Stimulated activated naive CD8-positive, alpha-beta T cell treated with anti-CD3 and anti-CD28 coated beads, Interleukin-15, Interleukin-2, amounts not matched to agents 100 ng/mL and 50 ng/mL, for 24 hours (primary cell): ENCODE measurements at regions not wholly inside any gene's neighbourhood (a gene's known extent, or its start where the extent isn't known, plus 50 kb on each side); places are given as distances from the start of the nearest gene placed in this dataset.

ENCODE experiments used
- H3K27ac Mint-ChIP-seq: one replicate; pipeline ENCODE4 v1.8.0; 2021; ENCODE audit warnings: mild to moderate bottlenecking, mixed read lengths
- H3K27me3 Mint-ChIP-seq: one replicate; pipeline ENCODE4 v1.8.0; 2021; ENCODE audit warnings: mixed read lengths
- H3K36me3 Mint-ChIP-seq: one replicate; pipeline ENCODE4 v1.8.0; 2021; ENCODE audit warnings: low read depth, mixed read lengths
- H3K4me1 Mint-ChIP-seq: one replicate; pipeline ENCODE4 v1.8.0; 2021; ENCODE audit warnings: low read depth, mixed read lengths
- H3K4me3 Mint-ChIP-seq: one replicate; pipeline ENCODE4 v1.8.0; 2021; ENCODE audit warnings: mild to moderate bottlenecking, mixed read lengths
- H3K9me3 Mint-ChIP-seq: one replicate; pipeline ENCODE4 v1.8.0; 2021; ENCODE audit warnings: mixed read lengths

DNA sequence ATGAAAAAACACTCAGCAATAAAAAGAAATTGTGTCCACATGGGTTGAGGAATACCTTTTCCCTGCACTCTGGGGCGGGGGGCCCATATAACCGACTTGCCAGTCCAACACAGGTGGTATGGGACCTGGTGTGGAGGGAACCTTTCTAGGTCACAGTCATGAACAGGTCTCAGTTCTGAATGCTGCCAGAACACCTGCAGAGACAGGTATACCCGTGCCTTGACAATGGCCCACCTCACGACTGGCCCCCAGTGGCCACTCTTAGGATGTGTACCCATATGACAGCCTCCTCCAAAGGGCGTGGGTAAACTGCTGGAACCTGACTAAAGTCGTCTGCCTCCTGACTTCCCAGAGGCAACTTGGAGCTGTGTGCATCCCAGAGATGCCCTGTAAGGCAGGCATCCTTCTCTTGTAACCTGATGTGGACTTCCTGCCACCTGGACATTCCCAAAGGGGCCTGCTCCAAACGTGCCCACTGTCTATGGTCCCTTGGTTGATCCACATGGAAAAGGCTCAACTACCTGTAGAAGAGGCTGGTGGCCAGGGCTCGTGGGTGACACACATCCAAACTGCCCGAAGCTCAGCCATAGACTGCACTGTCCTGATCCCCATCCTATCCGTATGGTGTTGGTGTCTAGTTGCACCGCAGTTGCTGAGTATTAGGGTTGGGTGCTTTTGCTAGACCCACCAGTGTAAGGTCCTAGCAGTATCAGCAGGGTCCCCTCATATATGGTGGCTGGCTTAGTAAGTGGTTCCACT, 859.3 kb downstream of the BRD1 start:
- Mint-ChIP-seq H3K4me1 (no peaks in the 10 kb centered on the region), H3K36me3 (no peaks in the 10 kb centered on the region), H3K27ac (no peak overlapping the region), H3K27me3 (peaks cover 18% of the 10 kb centered on the region), H3K4me3 (no peak overlapping the region), H3K9me3 (peaks cover 7% of the 10 kb centered on the region)

DNA sequence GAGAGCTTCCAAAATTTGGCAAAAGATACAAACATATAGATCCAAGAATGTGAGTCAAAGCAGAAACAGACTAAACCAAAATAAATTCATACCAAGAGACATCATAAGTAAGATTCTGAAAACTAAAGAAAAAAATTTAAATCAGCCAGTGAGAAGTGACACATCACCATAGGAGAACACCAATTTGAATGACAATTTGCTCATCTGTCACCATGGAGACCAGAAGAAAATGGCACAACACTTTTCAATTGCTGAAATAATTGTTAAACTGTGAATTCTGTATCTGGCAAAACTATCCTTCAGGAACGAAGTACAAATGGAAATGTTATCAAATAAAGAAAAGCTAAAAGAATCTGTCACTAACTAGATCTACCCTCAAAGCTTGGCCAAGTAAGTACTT, 864.3 kb downstream of the BRD1 start:
- no peak overlapping the region for H3K4me3 Mint-ChIP-seq
- no peaks in the 10 kb centered on the region for H3K4me1 Mint-ChIP-seq
- H3K36me3 Mint-ChIP-seq = no peaks in the 10 kb centered on the region
- peaks cover 7% of the 10 kb centered on the region for H3K9me3 Mint-ChIP-seq
- H3K27me3 Mint-ChIP-seq = peaks cover 44% of the 10 kb centered on the region
- no peak overlapping the region for H3K27ac Mint-ChIP-seq

DNA sequence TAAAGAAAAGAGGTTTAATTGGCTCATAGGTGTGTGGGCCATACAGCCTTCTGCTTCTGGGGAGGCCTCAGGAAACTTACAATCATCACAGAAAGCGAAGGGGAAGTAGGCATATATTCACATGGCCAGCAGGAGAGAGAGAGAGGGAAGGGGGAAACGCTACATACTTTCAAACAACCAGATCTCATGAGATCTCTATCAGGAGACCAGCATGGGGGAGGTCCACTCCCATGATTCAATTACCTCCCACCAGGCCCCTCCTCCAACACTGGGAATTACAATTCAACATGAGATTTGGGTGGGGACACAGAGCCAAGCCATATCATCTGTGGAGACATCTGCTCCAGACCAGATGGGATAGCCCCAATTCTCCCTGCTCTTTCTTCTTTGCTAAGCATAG, 866.0 kb downstream of the BRD1 start:
- Mint-ChIP-seq H3K9me3 (peaks cover 10% of the 10 kb centered on the region), H3K27me3 (peaks cover 44% of the 10 kb centered on the region), H3K36me3 (no peaks in the 10 kb centered on the region), H3K4me1 (no peaks in the 10 kb centered on the region), H3K27ac (no peak overlapping the region), H3K4me3 (no peak overlapping the region)

DNA sequence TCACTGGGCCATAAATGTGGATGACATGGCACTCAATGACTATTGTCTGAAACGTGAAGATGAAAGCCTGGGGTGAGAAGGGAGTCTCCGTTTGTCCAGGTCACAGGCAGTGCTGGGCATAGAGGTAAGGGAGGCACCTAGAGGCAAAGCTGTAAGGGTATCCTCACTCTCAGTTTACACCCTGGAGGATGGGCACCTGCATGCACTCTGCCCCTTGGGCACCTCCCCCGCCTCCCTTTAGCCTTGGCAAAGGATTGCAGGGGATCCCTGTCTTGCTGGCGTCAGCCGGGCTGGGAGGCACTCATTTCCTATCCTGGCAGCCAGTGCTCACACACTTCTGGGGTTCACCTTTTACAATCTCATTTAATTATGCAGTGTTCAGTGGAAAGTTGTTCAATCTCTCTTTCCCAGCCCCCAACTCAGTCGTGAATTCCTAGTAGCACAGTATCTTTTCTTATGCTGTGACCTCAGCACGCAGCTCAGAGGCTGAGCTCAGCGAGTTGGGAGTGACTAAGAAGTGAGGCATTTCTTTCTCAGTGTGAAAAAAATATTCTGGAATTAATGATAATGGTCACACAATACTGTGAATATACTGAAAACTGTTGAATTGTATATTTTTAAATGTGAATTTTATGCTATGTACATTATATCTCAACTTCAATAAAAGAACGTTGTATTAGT, 866.6 kb downstream of the BRD1 start:
- peaks cover 44% of the 10 kb centered on the region for H3K27me3 Mint-ChIP-seq
- H3K9me3 Mint-ChIP-seq = peaks cover 11% of the 10 kb centered on the region
- no peak overlapping the region for H3K4me3 Mint-ChIP-seq
- H3K27ac Mint-ChIP-seq = no peak overlapping the region
- H3K4me1 Mint-ChIP-seq = no peaks in the 10 kb centered on the region
- no peaks in the 10 kb centered on the region for H3K36me3 Mint-ChIP-seq

DNA sequence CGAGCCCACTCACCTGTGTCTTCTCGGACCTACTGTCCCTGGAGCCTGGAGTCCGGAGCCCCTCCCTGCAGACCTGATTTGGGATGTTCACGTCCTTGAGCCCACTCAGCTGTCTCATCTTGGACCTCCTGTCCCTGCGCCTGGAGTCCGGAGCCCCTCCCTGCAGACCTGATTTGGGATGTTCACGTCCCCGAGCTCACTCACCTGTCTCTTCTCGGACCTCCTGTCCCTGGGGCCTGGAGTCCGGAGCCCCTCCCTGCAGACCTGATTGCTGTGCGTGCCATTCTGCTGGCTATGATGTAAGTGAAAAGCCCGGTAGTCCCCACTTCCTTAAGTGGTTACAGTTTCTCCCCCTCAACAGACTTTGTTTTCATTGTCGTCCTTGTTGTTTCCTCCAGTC, 867.1 kb downstream of the BRD1 start:
- no peaks in the 10 kb centered on the region for H3K4me1 Mint-ChIP-seq
- H3K36me3 Mint-ChIP-seq = no peaks in the 10 kb centered on the region
- peaks cover 44% of the 10 kb centered on the region for H3K27me3 Mint-ChIP-seq
- no peak overlapping the region for H3K4me3 Mint-ChIP-seq
- H3K27ac Mint-ChIP-seq = no peak overlapping the region
- peaks cover 11% of the 10 kb centered on the region for H3K9me3 Mint-ChIP-seq

DNA sequence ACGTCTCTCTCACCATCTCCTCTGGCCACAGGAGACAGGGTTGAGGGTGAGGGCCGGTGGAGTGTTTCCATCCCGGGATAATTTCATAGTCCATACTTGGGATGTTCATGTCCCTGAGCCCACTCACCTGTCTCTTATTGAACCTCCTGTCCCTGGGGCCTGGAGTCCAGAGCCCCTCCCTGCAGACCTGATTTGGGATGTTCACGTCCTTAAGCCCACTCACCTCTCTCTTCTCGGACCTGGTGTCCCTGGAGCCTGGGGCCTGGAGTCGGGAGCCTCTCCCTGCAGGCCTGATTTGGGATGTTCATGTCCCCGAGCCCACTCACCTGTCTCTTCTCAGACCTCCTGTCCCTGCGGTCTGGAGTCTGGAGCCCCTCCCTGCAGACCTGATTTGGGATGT, 868.2 kb downstream of the BRD1 start:
- H3K27ac Mint-ChIP-seq = no peak overlapping the region
- no peaks in the 10 kb centered on the region for H3K4me1 Mint-ChIP-seq
- peaks cover 11% of the 10 kb centered on the region for H3K9me3 Mint-ChIP-seq
- no peaks in the 10 kb centered on the region for H3K36me3 Mint-ChIP-seq
- peaks cover 43% of the 10 kb centered on the region for H3K27me3 Mint-ChIP-seq
- no peak overlapping the region for H3K4me3 Mint-ChIP-seq

DNA sequence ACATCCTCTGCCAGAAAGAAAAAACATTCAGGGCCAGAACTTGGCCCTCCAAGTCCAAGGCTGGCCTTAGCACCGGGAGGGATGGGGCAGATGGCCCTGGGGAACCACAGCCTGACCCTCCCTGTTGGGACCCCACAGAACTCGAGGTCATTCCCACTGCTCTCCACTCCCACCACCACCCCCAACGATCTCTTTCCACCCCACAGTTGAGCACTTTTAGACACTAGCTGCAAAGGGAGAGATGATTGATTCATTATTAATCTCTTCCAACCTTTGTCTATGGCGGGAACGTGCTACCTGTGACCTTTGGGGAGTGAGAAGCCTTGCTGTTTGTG, 869.7 kb downstream of the BRD1 start:
- H3K27me3 Mint-ChIP-seq = peaks cover 30% of the 10 kb centered on the region
- H3K27ac Mint-ChIP-seq = no peak overlapping the region
- no peaks in the 10 kb centered on the region for H3K4me1 Mint-ChIP-seq
- H3K4me3 Mint-ChIP-seq = no peak overlapping the region
- H3K36me3 Mint-ChIP-seq = no peaks in the 10 kb centered on the region
- H3K9me3 Mint-ChIP-seq = peaks cover 3% of the 10 kb centered on the region

DNA sequence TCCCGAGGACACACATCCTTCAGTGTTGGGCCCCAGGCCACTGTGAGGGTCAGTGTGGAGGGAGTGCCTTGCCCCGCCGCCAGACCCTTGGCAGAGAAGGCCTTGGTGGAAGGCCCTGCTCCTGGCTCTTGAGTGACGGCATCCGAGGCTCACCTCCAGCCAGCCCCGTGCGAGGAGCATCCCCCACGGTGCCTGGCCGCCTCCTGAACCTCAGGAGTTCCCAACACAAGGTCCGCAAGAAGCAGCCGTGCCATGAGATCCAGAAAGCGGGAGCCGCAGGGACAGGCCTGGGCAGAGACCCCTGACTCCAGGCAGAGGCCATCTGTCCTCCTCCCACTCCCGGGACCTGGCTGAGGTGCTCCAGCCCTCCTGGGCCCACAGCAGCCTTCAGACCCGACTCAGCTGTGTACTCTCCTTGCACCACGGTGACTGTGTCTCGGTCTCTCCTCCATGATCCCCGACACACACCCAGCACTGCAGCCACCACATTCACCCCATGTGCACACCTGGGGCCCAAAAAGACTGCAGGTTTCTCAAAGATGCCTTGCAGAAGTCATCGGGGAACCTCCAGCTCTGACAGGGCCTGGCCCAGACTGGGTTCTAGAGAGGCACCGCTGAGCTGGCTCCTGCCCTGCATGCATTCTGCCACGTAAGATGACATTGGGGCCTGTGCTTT, 870.2 kb downstream of the BRD1 start:
- peaks cover 25% of the 10 kb centered on the region for H3K27me3 Mint-ChIP-seq
- H3K9me3 Mint-ChIP-seq = peaks cover 3% of the 10 kb centered on the region
- no peaks in the 10 kb centered on the region for H3K4me1 Mint-ChIP-seq
- H3K27ac Mint-ChIP-seq = no peak overlapping the region
- no peaks in the 10 kb centered on the region for H3K36me3 Mint-ChIP-seq
- no peak overlapping the region for H3K4me3 Mint-ChIP-seq

DNA sequence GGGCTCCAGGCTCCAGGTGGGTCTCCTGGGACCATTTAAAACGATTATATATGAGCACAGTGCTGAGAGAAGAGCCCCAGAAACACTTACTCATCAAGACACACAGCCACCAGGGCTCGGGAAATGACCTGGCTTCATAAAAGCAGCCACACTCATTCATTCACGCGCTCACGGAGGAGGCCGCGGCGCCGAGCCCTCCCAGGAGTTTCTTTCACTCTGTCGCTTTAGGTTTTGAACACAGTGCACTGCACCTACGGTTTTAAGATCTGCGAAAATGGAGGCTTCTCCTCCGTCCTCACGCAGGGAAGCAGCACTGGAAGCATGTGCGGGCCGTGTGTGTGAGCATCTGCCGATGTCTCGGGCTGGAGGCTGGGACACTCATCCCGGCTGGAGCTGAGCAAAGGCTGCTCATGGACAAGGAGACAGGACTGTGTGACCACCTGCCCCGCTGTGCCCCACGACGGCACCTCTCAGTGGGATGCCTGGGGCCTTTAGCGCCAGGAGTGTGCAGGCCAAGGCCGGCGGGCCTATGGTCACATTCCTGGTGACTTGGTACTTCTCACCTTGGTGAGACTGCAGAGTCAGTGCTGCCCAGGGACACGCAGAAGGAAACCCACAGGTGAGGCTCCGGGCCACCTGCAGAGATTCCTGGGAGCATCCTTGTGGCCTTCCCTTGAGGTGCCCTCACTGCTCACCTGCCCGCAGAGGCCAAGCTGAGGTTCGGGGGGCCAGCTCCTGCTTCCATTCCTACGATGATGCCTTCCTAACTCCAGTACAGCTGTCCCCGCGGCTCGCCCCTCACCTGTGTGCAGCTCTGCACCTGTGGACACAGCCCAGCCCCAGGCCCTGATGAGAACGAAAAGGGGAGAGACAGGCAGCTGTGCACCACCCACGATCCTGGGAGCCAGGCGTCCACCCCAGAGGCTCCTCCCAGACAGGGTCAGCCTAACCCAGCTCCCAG, 872.0 kb downstream of the BRD1 start:
- no peak overlapping the region for H3K27ac Mint-ChIP-seq
- H3K27me3 Mint-ChIP-seq = peaks cover 8% of the 10 kb centered on the region
- H3K9me3 Mint-ChIP-seq = peaks cover 3% of the 10 kb centered on the region
- H3K4me1 Mint-ChIP-seq = no peaks in the 10 kb centered on the region
- no peak overlapping the region for H3K4me3 Mint-ChIP-seq
- no peaks in the 10 kb centered on the region for H3K36me3 Mint-ChIP-seq

DNA sequence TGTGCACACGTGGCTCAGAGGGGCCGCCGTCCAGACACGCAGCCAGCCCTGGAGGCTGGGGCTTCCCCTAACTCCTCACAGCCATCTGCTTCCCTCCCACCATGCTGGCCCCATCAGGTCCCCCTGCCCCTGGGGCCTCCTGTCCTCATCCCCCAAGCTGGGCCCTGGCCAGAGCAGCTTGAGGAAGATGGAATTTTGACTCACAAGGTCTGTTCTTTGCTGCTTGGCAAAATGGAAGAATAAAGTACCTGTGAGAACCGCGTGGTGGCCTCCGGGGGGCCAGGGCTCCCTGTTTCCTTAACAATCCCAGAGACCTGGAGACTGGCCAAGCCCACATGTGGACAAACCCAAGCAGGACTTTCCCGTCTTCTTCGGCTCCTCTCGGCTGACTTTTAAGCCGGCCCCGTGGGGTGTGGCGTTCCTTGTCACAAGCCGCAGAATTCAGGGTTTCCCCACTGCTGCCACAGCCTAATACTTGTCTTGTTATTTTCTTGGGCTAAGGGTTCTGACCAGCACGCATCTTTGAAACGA, 872.8 kb downstream of the BRD1 start:
- Mint-ChIP-seq H3K27me3 (peaks cover 3% of the 10 kb centered on the region), H3K9me3 (peaks cover 3% of the 10 kb centered on the region), H3K4me1 (no peaks in the 10 kb centered on the region), H3K4me3 (no peak overlapping the region), H3K36me3 (no peaks in the 10 kb centered on the region), H3K27ac (no peak overlapping the region)

DNA sequence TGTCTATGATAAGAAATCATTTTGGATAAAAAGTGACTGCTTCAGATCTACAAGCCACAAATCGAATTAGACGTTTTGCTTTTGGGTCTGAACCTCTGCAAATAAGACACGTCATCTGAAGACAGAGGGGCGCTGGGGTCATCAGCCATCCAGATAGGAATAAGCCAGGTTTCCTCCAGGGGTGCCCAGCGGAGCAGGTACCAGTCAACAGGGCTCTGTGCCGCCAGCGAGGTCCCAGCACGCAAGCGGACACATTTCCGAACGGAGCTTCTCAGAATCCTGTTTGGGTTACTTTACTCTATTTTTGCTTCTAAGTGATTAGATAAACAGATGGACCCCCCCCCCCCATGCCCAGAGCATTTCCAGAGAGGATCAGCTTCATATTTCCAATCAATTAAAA, 873.8 kb downstream of the BRD1 start:
- Mint-ChIP-seq H3K9me3 (peaks cover 3% of the 10 kb centered on the region), H3K4me1 (no peaks in the 10 kb centered on the region), H3K27me3 (peaks cover 8% of the 10 kb centered on the region), H3K4me3 (no peak overlapping the region), H3K27ac (no peak overlapping the region), H3K36me3 (no peaks in the 10 kb centered on the region)

DNA sequence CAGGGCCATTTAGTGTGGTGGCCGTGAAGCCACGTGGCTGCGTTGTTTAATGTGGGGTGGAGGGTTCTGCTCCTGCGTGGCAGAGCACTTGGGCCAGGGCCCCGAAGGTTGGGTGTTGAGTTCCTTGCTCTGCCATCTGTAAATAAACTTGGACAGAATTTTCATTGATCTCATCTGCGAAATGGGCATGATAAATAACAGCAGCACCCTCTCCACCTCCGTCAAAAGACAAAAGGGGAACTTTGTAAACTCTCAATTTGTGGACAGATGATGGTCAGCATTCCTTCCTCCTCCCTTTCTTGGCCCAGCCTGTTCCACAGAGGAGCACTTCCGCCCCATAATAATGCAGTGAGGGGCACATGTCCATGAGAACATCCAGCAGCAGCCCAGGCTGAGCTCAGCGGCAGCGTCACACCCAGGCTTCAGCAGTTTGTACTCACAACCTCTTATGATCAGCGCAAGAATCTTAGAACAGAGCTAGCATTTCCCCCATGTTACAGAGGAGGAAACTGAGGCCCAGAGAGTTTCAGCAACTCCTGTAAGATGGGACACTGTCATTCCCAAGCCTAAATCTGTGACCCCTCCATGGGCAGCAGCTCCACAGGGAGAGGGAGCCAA, 874.5 kb downstream of the BRD1 start:
- H3K27me3 Mint-ChIP-seq = peaks cover 8% of the 10 kb centered on the region
- H3K4me1 Mint-ChIP-seq = no peaks in the 10 kb centered on the region
- H3K27ac Mint-ChIP-seq = no peak overlapping the region
- no peak overlapping the region for H3K4me3 Mint-ChIP-seq
- peaks cover 3% of the 10 kb centered on the region for H3K9me3 Mint-ChIP-seq
- H3K36me3 Mint-ChIP-seq = no peaks in the 10 kb centered on the region

DNA sequence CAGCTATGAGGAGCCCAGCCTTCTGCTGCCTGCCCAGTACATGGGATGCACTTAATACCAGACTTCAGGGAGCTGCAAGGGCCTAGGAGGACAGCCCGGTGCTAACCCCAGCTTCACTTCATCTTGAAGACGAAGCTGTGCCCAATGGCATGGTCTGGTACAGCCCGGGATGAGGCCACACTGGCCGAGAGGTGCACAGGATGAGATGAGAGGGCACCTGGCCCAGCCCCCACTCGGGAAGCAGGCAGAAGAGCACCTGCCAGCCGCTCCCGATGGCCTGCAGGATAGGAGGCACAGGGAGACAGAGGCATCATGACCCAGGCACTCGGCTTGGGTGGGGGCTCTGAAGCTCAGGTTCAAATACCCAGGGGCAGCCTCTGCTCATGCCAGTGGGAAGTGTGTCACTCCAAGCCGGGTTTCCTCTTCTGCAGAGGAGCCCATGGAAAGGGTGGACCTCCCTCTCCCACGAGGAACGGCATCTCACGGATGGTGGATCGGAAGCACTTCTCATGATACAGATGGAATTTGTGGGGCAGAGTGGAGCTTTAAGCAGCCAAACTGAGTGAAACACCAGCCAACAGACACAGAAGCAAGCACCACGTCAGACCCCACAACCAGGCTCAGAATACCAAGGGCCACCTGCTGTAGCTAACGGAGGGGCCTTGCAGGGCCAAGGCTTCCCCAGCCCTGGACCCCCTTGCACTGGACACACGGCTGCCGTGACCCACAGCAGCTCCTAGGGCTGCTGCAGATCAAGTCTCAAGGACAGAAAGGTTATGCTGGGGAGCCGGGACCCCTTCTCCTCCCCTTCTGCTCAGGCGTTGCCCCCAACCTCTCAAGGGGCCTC, 875.2 kb downstream of the BRD1 start:
- H3K9me3 Mint-ChIP-seq = peaks cover 3% of the 10 kb centered on the region
- H3K27me3 Mint-ChIP-seq = peaks cover 8% of the 10 kb centered on the region
- no peak overlapping the region for H3K27ac Mint-ChIP-seq
- H3K36me3 Mint-ChIP-seq = no peaks in the 10 kb centered on the region
- no peak overlapping the region for H3K4me3 Mint-ChIP-seq
- no peaks in the 10 kb centered on the region for H3K4me1 Mint-ChIP-seq
